Neural progenitor cell (in vitro differentiated cells): ENCODE measurements at regions not wholly inside any gene's neighbourhood (a gene's known extent, or its start where the extent isn't known, plus 50 kb on each side); places are given as distances from the start of the nearest gene placed in this dataset.

Source experiments
- DNase-seq: peaks from one replicate; pipeline ENCODE4 v3.0.0-alpha.2; 2016; ENCODE audit warnings: low spot score
- H2AFZ ChIP-seq: fragments of 200-600 bp; sonication (generic); replicated peaks from 2 replicates; pipeline ENCODE4 v1.6.1; 2016; ENCODE audit warnings: antibody characterized with exemption
- H3F3A ChIP-seq: fragments of 200-600 bp; sonication (generic); 2 replicates; pipeline ENCODE4 v1.6.1; 2016; ENCODE audit warnings: antibody characterized with exemption, low read depth
- H3K27ac ChIP-seq: fragments of 200-600 bp; sonication (generic); 2 replicates; pipeline ENCODE4 v1.5.1; 2016; ENCODE audit warnings: mild to moderate bottlenecking
- H3K27me3 ChIP-seq: fragments of 200-600 bp; sonication (generic); 2 replicates; pipeline ENCODE4 v1.6.1; 2016; ENCODE audit warnings: mild to moderate bottlenecking, moderate library complexity
- H3K36me3 ChIP-seq: fragments of 200-600 bp; sonication (generic); 2 replicates; pipeline ENCODE4 v1.5.1; 2016
- H3K4me1 ChIP-seq: fragments of 200-600 bp; sonication (generic); 2 replicates; pipeline ENCODE4 v1.6.1; 2016; ENCODE audit warnings: mixed run types
- H3K4me2 ChIP-seq: fragments of 200-600 bp; sonication (generic); 2 replicates; pipeline ENCODE4 v1.6.1; 2016
- H3K4me3 ChIP-seq: fragments of 200-600 bp; sonication (generic); 2 replicates; pipeline ENCODE4 v1.5.1; 2016
- H3K79me2 ChIP-seq: fragments of 200-600 bp; sonication (generic); 2 replicates; pipeline ENCODE4 v1.6.1; 2016; ENCODE audit warnings: low read depth
- H3K9ac ChIP-seq: fragments of 200-600 bp; sonication (generic); 2 replicates; pipeline ENCODE4 v1.6.1; 2016
- H3K9me3 ChIP-seq: fragments of 200-600 bp; sonication (generic); 2 replicates; pipeline ENCODE4 v1.5.1; 2016; ENCODE audit warnings: low read depth
- H4K20me1 ChIP-seq: fragments of 200-600 bp; sonication (generic); 2 replicates; pipeline ENCODE4 v1.6.1; 2016; ENCODE audit warnings: low read depth
- H3K27ac Mint-ChIP-seq: 3 replicates; pipeline ENCODE4 v1.8.0; 2021; ENCODE audit warnings: mixed read lengths
- H3K27me3 Mint-ChIP-seq: 2 replicates; pipeline ENCODE4 v1.8.0; 2022; ENCODE audit warnings: low read depth, mild to moderate bottlenecking, inconsistent platforms, moderate library complexity, mixed read lengths; ENCODE audit not compliant: insufficient read depth
- H3K36me3 Mint-ChIP-seq: 3 replicates; pipeline ENCODE4 v1.8.0; 2021; ENCODE audit warnings: mixed read lengths
- H3K4me1 Mint-ChIP-seq: 3 replicates; pipeline ENCODE4 v1.8.0; 2021; ENCODE audit warnings: mixed read lengths
- H3K4me3 Mint-ChIP-seq: 3 replicates; pipeline ENCODE4 v1.8.0; 2021; ENCODE audit warnings: mild to moderate bottlenecking, moderate library complexity, mixed read lengths
- H3K9me3 Mint-ChIP-seq: 3 replicates; pipeline ENCODE4 v1.8.0; 2020; ENCODE audit warnings: mixed read lengths
- CTCF ChIP-seq: fragments of 200-600 bp; sonication (generic); IDR thresholded peaks from 2 replicates; pipeline ENCODE4 v1.5.1; 2017; ENCODE audit warnings: antibody characterized with exemption, mild to moderate bottlenecking
- EZH2 ChIP-seq: fragments of 200-600 bp; sonication (generic); IDR thresholded peaks from 2 replicates; pipeline ENCODE4 v1.6.1; 2017; ENCODE audit warnings: antibody characterized with exemption, mild to moderate bottlenecking, moderate library complexity
- EZH2phosphoT487 ChIP-seq: fragments of 200-600 bp; sonication (generic); IDR thresholded peaks from 2 replicates; pipeline ENCODE4 v1.6.1; 2017; ENCODE audit warnings: antibody characterized with exemption

- no peak overlapping the region for H3K27ac ChIP-seq
- H3K36me3 ChIP-seq, result no peaks in the 10 kb centered on the region
- no peaks in the 10 kb centered on the region for H4K20me1 ChIP-seq
- TF ChIP-seq EZH2phosphoT487 (no peak), EZH2 (no peak), CTCF (no peak)
- peaks cover 17% of the 10 kb centered on the region for H3K4me1 ChIP-seq
- H3K79me2 ChIP-seq, result no peaks in the 10 kb centered on the region
- Mint-ChIP-seq H3K27me3 (peaks cover 2% of the 10 kb centered on the region), H3K9me3 (peaks cover 2% of the 10 kb centered on the region), H3K4me3 (no peak overlapping the region), H3K27ac (no peak overlapping the region), H3K36me3 (no peaks in the 10 kb centered on the region), H3K4me1 (peaks cover 14% of the 10 kb centered on the region)
- no peaks in the 10 kb centered on the region for H3K9me3 ChIP-seq
- H3K9ac ChIP-seq, result no peak overlapping the region
- H3F3A ChIP-seq, result no peaks in the 10 kb centered on the region
- no peak overlapping the region for H3K4me2 ChIP-seq
- DNase-seq, result no peak
- H3K4me3 ChIP-seq, result no peak overlapping the region
- H2AFZ ChIP-seq, result no peak overlapping the region
- H3K27me3 ChIP-seq, result no peaks in the 10 kb centered on the region
These were observed 335.0 kb upstream of the ACVR2A start for GRCh38 chr2:147509821-147510220.

- no peaks in the 10 kb centered on the region for H4K20me1 ChIP-seq
- H3F3A ChIP-seq, result no peaks in the 10 kb centered on the region
- H3K4me2 ChIP-seq, result no peak overlapping the region
- H2AFZ ChIP-seq, result no peak overlapping the region
- H3K36me3 ChIP-seq, result no peaks in the 10 kb centered on the region
- H3K9me3 ChIP-seq, result no peaks in the 10 kb centered on the region
- H3K79me2 ChIP-seq, result no peaks in the 10 kb centered on the region
- TF ChIP-seq EZH2, result no peak
- no peak for TF ChIP-seq CTCF
- TF ChIP-seq EZH2phosphoT487, result no peak
- H3K4me3 ChIP-seq, result no peak overlapping the region
- Mint-ChIP-seq H3K9me3 (peaks cover 2% of the 10 kb centered on the region), H3K4me3 (no peak overlapping the region), H3K4me1 (peaks cover 10% of the 10 kb centered on the region), H3K36me3 (no peaks in the 10 kb centered on the region), H3K27ac (no peak overlapping the region), H3K27me3 (peaks cover 2% of the 10 kb centered on the region)
- no peaks in the 10 kb centered on the region for H3K27me3 ChIP-seq
- DNase-seq, result no peak
- H3K4me1 ChIP-seq, result peaks cover 9% of the 10 kb centered on the region
- no peak overlapping the region for H3K9ac ChIP-seq
- H3K27ac ChIP-seq, result no peak overlapping the region
These were observed 337.9 kb upstream of the ACVR2A start for GRCh38 chr2:147506889-147507288.

GRCh38 chr2:147502711-147503290 lies 342.0 kb upstream of the ACVR2A start:
- peaks cover under 1% of the 10 kb centered on the region for H3K27me3 Mint-ChIP-seq

More at GRCh38 chr2:147502711-147503290, 342.0 kb upstream of the ACVR2A start:
- no peaks in the 10 kb centered on the region for H4K20me1 ChIP-seq
- no peak overlapping the region for H3K4me3 ChIP-seq
- no peak overlapping the region for H3K9ac ChIP-seq
- no peaks in the 10 kb centered on the region for H3K79me2 ChIP-seq
- H2AFZ ChIP-seq, result no peak overlapping the region
- no peaks in the 10 kb centered on the region for H3K36me3 Mint-ChIP-seq
- no peak overlapping the region for H3K4me2 ChIP-seq
- H3K4me1 Mint-ChIP-seq, result no peaks in the 10 kb centered on the region
- H3K4me3 Mint-ChIP-seq, result no peak overlapping the region
- H3F3A ChIP-seq, result no peaks in the 10 kb centered on the region
- H3K4me1 ChIP-seq, result no peaks in the 10 kb centered on the region
- H3K9me3 ChIP-seq, result no peaks in the 10 kb centered on the region
- H3K27ac Mint-ChIP-seq, result no peak overlapping the region
- H3K9me3 Mint-ChIP-seq, result peaks cover 2% of the 10 kb centered on the region
- no peak for DNase-seq
- H3K27me3 ChIP-seq, result no peaks in the 10 kb centered on the region
- no peak overlapping the region for H3K27ac ChIP-seq
- no peak for TF ChIP-seq EZH2
- no peak for TF ChIP-seq CTCF
- TF ChIP-seq EZH2phosphoT487, result no peak
- H3K36me3 ChIP-seq, result no peaks in the 10 kb centered on the region
